OCI-LY1 (cell line): ENCODE measurements at regions not wholly inside any gene's neighbourhood (a gene's known extent, or its start where the extent isn't known, plus 50 kb on each side); places are given as distances from the start of the nearest gene placed in this dataset.

ENCODE experiments used
- H2AFZ ChIP-seq: fragments of 200-600 bp; sonication (generic), shearing (Covaris generic); 2 replicates; pipeline ENCODE4 v1.6.0; 2014; ENCODE audit warnings: antibody characterized with exemption, mild to moderate bottlenecking, low read length
- H3F3A ChIP-seq: fragments of 200-600 bp; sonication (generic), shearing (Covaris generic); 2 replicates; pipeline ENCODE4 v1.6.0; 2014; ENCODE audit warnings: mild to moderate bottlenecking, antibody characterized with exemption, low read length, moderate library complexity; ENCODE audit not compliant: insufficient read depth
- H3K27ac ChIP-seq: fragments of 200-600 bp; sonication (generic); 2 replicates; pipeline ENCODE4 v1.5.1; 2014; ENCODE audit warnings: low read length, mixed run types, mild to moderate bottlenecking, low read depth; ENCODE audit not compliant: poor library complexity, severe bottlenecking
- H3K27me3 ChIP-seq: fragments of 200-600 bp; sonication (generic); 2 replicates; pipeline ENCODE4 v1.6.0; 2014; ENCODE audit warnings: antibody characterized with exemption, mild to moderate bottlenecking, low read length, moderate library complexity; ENCODE audit not compliant: insufficient read depth
- H3K36me3 ChIP-seq: fragments of 200-600 bp; sonication (generic); 2 replicates; pipeline ENCODE4 v1.6.1; 2014; ENCODE audit warnings: mild to moderate bottlenecking, antibody characterized with exemption, low read length, moderate library complexity, mixed read lengths; ENCODE audit not compliant: insufficient read depth
- H3K4me1 ChIP-seq: fragments of 200-600 bp; sonication (generic); 2 replicates; pipeline ENCODE4 v1.5.1; 2014; ENCODE audit warnings: mild to moderate bottlenecking, low read length, moderate library complexity; ENCODE audit not compliant: insufficient read depth, severe bottlenecking
- H3K4me2 ChIP-seq: fragments of 200-600 bp; sonication (generic), shearing (Covaris generic); 2 replicates; pipeline ENCODE4 v1.6.1; 2014; ENCODE audit warnings: low read length
- H3K4me3 ChIP-seq: fragments of 200-600 bp; sonication (generic); 2 replicates; pipeline ENCODE4 v1.5.1; 2014; ENCODE audit warnings: low read length, low read depth, mild to moderate bottlenecking, mixed read lengths; ENCODE audit not compliant: poor library complexity, severe bottlenecking
- H3K79me2 ChIP-seq: fragments of 200-600 bp; shearing (Covaris generic); 2 replicates; pipeline ENCODE4 v1.6.1; 2016; ENCODE audit warnings: mixed run types, low read length, mixed read lengths; ENCODE audit not compliant: insufficient read depth
- H3K9ac ChIP-seq: fragments of 200-600 bp; sonication (generic), shearing (Covaris generic); 2 replicates; pipeline ENCODE4 v1.6.1; 2014; ENCODE audit warnings: mild to moderate bottlenecking, low read length, mixed read lengths
- H3K9me2 ChIP-seq: fragments of 200-600 bp; sonication (generic), shearing (Covaris generic); 2 replicates; pipeline ENCODE4 v1.6.1; 2014; ENCODE audit warnings: low read depth, mild to moderate bottlenecking, low read length, mixed read lengths
- H3K9me3 ChIP-seq: fragments of 200-600 bp; shearing (Covaris generic); 2 replicates; pipeline ENCODE4 v1.6.1; 2014; ENCODE audit warnings: low read length, mixed read lengths
- H4K20me1 ChIP-seq: fragments of 200-600 bp; sonication (generic), shearing (Covaris generic); 2 replicates; pipeline ENCODE4 v1.6.0; 2016; ENCODE audit warnings: mild to moderate bottlenecking, low read length; ENCODE audit not compliant: insufficient read depth
- EZH2 ChIP-seq: fragments of 200-600 bp; sonication (generic), shearing (Covaris generic); IDR thresholded peaks from 2 replicates; pipeline ENCODE4 v1.8.0; 2017; ENCODE audit warnings: borderline replicate concordance, mixed run types, mild to moderate bottlenecking, antibody characterized with exemption, low read length, moderate library complexity, mixed read lengths
- TF ChIP-seq, protein P1 (sequence below): fragments of 200-600 bp; sonication (generic), shearing (Covaris generic); IDR thresholded peaks from 2 replicates; pipeline ENCODE4 v1.5.1; 2017; ENCODE audit warnings: mild to moderate bottlenecking, antibody characterized with exemption, low read length, moderate library complexity, mixed read lengths

DNA sequence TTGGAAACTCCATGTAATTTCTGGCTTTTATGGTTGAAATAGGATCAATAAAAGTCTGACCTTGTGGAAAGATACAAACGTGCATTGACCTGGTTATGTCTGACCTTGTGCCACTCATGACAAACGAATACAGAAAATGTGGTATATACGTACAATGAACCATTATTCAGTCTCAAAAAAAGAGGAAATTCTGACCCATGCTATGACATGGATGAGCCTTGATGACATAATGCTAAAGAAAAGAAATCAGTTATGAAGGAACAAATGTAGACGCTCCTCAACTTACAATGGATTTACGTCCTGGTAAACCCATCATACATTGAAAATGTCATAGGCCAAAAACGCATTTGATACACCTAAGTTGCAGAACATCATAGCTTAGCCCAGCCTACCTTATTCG, 309.7 kb upstream of the SULF2 start:
- Histone ChIP-seq H3K79me2 (no peaks in the 10 kb centered on the region), H3K9me3 (no peaks in the 10 kb centered on the region), H3K4me3 (no peak overlapping the region), H3K4me1 (no peaks in the 10 kb centered on the region), H3K9ac (no peak overlapping the region), H4K20me1 (no peaks in the 10 kb centered on the region), H3K27me3 (no peaks in the 10 kb centered on the region; the same call in 1 of the 2 replicates), H2AFZ (no peak overlapping the region), H3K9me2 (no peaks in the 10 kb centered on the region), H3K36me3 (no peaks in the 10 kb centered on the region), H3K27ac (no peak overlapping the region), H3K4me2 (no peak overlapping the region), H3F3A (no peaks in the 10 kb centered on the region)
- TF ChIP-seq, protein P1, sequence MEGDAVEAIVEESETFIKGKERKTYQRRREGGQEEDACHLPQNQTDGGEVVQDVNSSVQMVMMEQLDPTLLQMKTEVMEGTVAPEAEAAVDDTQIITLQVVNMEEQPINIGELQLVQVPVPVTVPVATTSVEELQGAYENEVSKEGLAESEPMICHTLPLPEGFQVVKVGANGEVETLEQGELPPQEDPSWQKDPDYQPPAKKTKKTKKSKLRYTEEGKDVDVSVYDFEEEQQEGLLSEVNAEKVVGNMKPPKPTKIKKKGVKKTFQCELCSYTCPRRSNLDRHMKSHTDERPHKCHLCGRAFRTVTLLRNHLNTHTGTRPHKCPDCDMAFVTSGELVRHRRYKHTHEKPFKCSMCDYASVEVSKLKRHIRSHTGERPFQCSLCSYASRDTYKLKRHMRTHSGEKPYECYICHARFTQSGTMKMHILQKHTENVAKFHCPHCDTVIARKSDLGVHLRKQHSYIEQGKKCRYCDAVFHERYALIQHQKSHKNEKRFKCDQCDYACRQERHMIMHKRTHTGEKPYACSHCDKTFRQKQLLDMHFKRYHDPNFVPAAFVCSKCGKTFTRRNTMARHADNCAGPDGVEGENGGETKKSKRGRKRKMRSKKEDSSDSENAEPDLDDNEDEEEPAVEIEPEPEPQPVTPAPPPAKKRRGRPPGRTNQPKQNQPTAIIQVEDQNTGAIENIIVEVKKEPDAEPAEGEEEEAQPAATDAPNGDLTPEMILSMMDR = no peak
- no peak for TF ChIP-seq EZH2

DNA sequence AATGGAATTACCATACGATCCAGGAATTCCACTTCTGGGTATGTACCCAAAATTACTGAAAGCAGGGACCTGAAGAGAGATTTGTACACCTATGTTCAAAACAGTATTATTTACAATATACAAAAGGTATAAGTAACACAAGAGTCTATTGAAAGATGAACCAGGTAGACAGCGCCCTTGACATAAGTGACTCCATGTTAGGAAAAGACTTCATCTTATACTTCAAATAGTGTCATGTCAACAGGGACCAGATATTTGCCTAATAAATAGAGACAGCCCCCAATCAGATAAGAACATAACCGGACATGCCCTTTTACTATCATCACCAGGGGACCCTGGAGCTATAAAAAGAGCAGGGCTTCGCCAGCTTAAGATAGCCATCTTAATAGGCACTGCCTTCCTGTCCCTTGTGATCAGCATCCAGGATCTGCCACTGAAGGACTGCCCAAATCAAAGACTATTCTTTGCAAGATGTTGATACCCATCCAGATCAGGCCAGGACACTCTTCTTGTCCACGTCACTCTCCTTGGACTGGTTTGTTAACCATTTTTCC, 309.0 kb upstream of the SULF2 start:
- Histone ChIP-seq H3K79me2 (no peaks in the 10 kb centered on the region), H4K20me1 (no peaks in the 10 kb centered on the region), H3K4me2 (no peak overlapping the region), H2AFZ (no peak overlapping the region), H3K4me3 (no peak overlapping the region), H3K4me1 (no peaks in the 10 kb centered on the region), H3K9ac (no peak overlapping the region), H3K27ac (no peak overlapping the region), H3K9me2 (no peaks in the 10 kb centered on the region), H3K27me3 (no peaks in the 10 kb centered on the region; the same call in 1 of the 2 replicates), H3F3A (no peaks in the 10 kb centered on the region), H3K36me3 (no peaks in the 10 kb centered on the region), H3K9me3 (no peaks in the 10 kb centered on the region)
- no peak for TF ChIP-seq EZH2
- TF ChIP-seq, protein P1 = no peak

DNA sequence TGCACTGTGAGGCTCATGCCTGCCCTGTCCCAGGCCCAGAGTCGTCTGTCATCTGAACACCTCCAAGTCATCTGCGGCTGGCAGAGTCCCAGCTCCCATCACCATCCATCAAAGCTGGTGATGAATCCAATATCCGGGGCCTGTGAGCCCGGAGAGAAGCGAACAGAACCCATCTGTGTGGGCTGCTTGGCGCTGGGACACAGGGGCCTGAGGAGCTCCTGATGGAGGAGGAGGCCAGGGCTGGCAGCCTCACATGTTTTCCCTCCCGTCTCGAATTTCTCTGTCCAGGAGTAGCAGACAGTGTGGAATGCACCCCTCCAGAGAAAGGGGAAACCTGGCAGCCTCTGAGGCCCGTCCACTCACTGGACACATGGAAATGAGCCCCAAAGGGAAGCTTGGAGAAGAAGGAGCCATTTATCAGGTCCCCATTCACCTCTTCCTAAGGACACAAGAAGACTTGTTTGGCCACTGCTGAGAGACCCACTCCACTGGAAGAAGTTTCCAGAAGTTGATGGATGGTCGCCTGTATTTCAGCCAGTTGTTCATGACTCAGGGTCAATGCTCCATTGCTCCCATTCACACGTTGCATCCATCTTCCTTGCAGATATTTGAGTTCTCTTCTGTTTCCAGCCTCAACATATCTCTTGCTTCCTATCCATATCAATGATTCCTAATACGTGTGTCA, 307.5 kb upstream of the SULF2 start:
- Histone ChIP-seq H3K27ac (no peak overlapping the region), H3K9ac (no peak overlapping the region), H3K79me2 (no peaks in the 10 kb centered on the region), H2AFZ (no peak overlapping the region), H3K9me3 (no peaks in the 10 kb centered on the region), H3K27me3 (no peaks in the 10 kb centered on the region; the same call in 1 of the 2 replicates), H4K20me1 (no peaks in the 10 kb centered on the region), H3K4me3 (no peak overlapping the region), H3K9me2 (no peaks in the 10 kb centered on the region), H3K4me1 (no peaks in the 10 kb centered on the region), H3K4me2 (no peak overlapping the region), H3K36me3 (no peaks in the 10 kb centered on the region), H3F3A (no peaks in the 10 kb centered on the region)
- no peak for TF ChIP-seq EZH2

DNA sequence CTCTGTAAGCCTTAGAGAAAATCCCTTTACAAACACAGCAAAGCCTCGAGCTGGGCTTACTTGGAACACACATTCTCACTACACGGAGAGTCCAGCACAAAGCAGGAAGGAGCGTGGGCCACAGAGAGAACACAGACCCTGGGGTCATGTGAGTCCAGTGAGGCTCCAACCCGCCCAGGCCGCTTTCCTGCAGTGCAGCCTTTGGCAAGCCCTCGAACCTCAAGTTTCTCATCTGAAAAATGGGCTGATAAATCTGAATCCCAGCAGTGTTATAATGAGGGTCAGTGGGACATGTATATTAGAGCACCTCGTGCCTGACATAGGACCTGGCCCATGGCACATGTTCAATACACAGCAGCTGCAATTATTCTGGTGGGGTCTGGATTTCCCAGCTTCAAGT, 305.5 kb upstream of the SULF2 start:
- TF ChIP-seq, protein P1 = no peak
- TF ChIP-seq EZH2 = no peak
- no peak overlapping the region for H2AFZ ChIP-seq

More for the DNA sequence above, 305.5 kb upstream of the SULF2 start:
- no peaks in the 10 kb centered on the region for H3K4me1 ChIP-seq
- no peaks in the 10 kb centered on the region for H3K9me2 ChIP-seq
- no peaks in the 10 kb centered on the region for H3K79me2 ChIP-seq
- no peaks in the 10 kb centered on the region for H3K9me3 ChIP-seq
- H3K36me3 ChIP-seq = no peaks in the 10 kb centered on the region
- H4K20me1 ChIP-seq = no peaks in the 10 kb centered on the region
- no peak overlapping the region for H3K27ac ChIP-seq
- H3F3A ChIP-seq = no peaks in the 10 kb centered on the region
- no peak overlapping the region for H3K4me3 ChIP-seq
- no peak overlapping the region for H3K9ac ChIP-seq
- no peak overlapping the region for H3K4me2 ChIP-seq
- H3K27me3 ChIP-seq = no peaks in the 10 kb centered on the region; the same call in 1 of the 2 replicates
